Activated CD4-positive, alpha-beta T cell treated with anti-CD3 and anti-CD28 coated beads, Interleukin-2, amount 50 U/mL, for 24 hours (primary cell): ENCODE measurements at regions not wholly inside any gene's neighbourhood (a gene's known extent, or its start where the extent isn't known, plus 50 kb on each side); places are given as distances from the start of the nearest gene placed in this dataset.

Experiments
- DNase-seq, 2 donors: peaks; one replicate each; pipeline ENCODE4 v3.0.0-alpha.2; 2020; ENCODE audit warnings: low read depth in 1 of 2, low spot score in 1 of 2

GRCh38 chr1:11338284-11338924 lies 65.4 kb downstream of the UBIAD1 start:
- DNase-seq = no peak

GRCh38 chr1:11339346-11340232 lies 66.6 kb downstream of the UBIAD1 start:
- DNase-seq = no peak

- no peak for DNase-seq
Observed at GRCh38 chr1:11340233-11340632, 67.2 kb downstream of the UBIAD1 start.

- DNase-seq = no peak
Observed at GRCh38 chr1:11341901-11342552, 69.0 kb downstream of the UBIAD1 start.

GRCh38 chr1:11342621-11343032 lies 69.6 kb downstream of the UBIAD1 start:
- DNase-seq = no peak

GRCh38 chr1:11345971-11346715 lies 73.1 kb downstream of the UBIAD1 start:
- DNase-seq = no peak

- no peak for DNase-seq
Observed at GRCh38 chr1:11350265-11350664, 77.3 kb downstream of the UBIAD1 start.

GRCh38 chr1:11352058-11352715 lies 79.2 kb downstream of the UBIAD1 start:
- no peak for DNase-seq

GRCh38 chr1:11352816-11353799 lies 80.1 kb downstream of the UBIAD1 start:
- DNase-seq = no peak

- DNase-seq = no peak
Observed at GRCh38 chr1:11354893-11355553, 82.0 kb downstream of the UBIAD1 start.

GRCh38 chr1:11355559-11356475 lies 82.8 kb downstream of the UBIAD1 start:
- DNase-seq = no peak

- DNase-seq = no peak
Observed at GRCh38 chr1:11357276-11357675, 84.3 kb downstream of the UBIAD1 start.

GRCh38 chr1:11358984-11359383 lies 86.0 kb downstream of the UBIAD1 start:
- DNase-seq = no peak

GRCh38 chr1:11362547-11363021 lies 89.6 kb downstream of the UBIAD1 start:
- DNase-seq = no peak

- no peak for DNase-seq
Observed at GRCh38 chr1:11364170-11364569, 91.2 kb downstream of the UBIAD1 start.

GRCh38 chr1:11365744-11366387 lies 92.9 kb downstream of the UBIAD1 start:
- DNase-seq = no peak
